ENCODE measurements at regions not wholly inside any gene's neighbourhood (a gene's known extent, or its start where the extent isn't known, plus 50 kb on each side); places are given as distances from the start of the nearest gene placed in this dataset.
"Not testable (repeated sequence)": the region's sequence is repeated elsewhere in the genome, so short reads cannot be mapped to it uniquely, and the experiment has no call there.

DNA sequence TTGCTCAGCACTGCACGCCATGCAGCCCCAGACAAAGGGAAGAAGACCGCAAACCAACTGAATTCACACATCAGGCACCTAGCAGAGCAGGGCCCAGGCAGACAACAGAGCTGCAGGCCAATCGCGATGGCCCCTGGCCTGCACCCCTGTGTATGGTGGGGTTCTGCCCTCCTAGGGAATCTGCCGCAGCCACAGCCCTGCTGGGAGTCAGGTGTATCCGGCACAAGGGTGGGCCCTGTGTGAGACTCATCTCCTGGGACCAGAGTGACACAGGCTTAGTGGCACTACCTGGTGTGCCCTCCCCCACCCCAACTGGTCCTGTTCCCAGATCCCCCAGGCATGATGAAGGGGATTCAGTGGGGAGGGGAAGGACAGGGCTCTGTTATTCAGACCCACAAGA, 122.8 kb downstream of the ATPSCKMT start:
- no peak for DNase-seq

DNA sequence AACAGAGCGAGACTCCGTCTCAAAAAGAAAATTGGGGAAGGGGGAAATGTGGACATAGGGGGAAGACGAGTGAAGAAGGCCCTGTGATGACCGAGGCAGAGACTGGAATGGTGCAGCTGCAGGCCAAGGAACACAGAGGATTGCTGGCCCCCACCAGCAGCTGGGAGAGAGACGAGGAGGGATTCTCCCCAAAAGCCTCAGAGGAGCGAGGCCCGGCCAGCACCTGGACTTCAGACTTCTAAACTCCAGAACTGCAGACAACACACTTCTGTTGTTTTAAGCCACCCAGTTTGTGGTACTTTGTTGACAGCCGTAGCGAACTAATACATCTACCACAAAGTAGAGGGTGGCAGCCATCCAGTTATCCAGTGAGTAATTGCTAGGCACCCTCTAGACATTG, 124.6 kb downstream of the ATPSCKMT start:
- no peak for DNase-seq

DNA sequence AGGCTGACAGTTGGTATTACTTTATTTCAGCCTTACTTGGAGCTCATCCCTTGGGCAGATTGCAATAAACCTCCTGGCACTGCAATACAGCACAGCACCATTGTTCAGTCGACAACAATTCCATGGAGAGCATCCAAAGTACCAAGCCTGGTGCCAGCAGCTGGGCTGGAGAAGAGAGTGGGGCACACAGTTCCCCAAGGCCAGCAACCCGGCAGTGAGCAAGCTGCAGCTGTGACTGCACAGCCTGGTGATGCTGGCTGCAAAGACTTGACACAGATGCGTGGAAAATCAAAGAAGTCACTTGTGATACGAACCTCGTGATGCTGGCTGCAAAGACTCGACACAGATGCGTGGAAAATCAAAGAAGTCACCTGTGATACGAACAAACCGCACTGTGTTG, 125.4 kb downstream of the ATPSCKMT start:
- no peak for DNase-seq

DNA sequence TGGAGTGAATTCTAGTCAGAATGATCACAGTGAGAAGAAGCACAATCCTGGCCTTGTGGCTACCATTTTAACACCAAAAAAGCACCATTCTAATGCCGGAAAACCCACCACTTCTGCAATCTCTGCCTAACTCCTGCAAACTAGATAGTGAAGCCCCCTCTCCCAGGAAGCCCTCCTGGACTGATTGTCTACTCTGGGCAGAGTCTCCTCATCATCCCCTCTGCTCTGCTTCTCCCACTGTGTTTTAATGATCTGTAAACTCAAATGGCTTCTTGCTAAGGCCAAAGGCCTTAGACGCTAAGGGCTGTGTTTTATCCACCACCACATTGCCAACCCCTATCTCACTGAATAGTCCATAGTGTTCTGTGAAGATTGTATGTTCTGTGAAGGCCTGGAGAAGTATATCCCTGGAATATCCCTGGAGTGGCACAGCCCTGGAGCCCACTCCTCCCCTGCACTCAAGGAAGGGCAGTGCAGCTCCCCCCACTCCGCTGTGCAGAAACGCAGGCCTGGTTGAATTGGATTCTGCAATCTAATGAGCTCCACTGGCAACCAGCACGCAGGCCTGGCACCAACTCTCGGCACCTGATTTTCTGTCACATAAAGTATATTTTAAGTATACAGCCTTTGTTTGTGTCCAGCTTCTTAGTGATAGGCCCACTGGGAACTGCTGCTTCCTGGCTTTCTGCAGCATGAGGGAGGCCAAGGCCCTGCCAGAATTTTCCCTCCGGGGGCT, 126.3 kb downstream of the ATPSCKMT start:
- DNase-seq = no peak

DNA sequence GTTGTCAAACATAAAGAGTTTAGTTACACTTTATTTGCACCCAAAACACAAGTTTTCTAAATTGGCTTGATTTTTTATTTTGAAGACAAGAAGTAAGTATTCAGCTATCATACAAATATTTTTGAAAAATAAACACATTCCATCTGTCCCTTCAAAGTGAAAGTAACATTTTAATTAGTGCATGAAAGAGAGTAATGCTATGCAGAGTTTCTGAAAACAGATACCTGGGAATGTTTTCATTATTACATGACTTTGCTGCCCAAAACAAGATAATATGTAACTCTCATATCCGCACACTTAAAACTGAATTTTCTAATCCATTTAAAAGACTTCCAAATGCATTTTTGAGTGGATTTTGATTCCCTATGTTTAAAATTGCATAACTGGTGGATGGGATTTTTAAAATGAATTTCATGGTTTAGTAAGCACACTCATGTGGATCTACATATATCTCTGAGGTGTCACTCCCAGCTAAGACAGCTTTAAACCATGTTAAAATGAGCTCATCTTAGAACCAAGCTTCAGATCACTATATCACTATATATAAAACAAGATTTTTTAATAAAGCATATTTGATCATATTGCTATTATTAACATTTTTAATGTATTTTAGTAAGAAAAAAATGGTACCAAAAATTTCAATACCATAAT, 127.5 kb downstream of the ATPSCKMT start:
- no peak for DNase-seq

DNA sequence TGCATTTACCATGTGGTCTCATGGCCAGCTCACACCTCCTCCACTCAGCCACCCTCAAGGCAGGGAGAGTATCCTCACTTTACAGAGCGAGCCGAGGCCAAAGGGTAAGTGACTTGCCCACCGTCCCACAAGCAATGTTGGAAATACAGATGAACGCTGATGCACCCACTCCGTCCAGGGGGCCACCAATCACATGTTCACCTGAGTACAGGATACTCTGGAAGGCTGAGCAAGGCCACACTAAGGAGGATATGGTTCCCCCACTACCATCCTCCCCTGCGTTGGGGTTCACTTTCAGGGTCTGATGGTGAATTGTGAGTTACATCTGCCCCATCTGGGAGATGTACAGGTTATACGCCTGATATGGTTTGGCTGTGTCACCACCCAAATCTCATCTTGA, 128.8 kb downstream of the ATPSCKMT start:
- no peak for DNase-seq

DNA sequence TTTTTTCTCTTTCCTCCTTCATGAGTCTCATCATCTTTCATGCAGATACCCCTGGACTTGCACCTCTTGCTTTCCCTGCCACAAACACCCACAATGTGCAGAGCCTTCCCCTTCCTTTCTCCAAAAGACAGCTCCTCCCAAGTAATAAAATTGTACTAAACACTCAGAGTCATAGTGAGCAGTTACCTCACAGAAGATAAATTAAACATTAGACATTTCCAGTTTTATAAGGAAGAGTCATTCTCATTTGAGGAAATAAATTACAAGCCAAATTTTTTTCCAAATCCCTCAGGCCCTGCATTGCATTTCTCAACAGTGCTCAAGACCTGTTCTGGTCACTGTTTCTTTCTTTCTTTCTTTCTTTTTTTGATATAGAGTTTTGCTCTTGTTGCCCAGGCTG, 131.5 kb downstream of the ATPSCKMT start:
- DNase-seq = no peak

DNA sequence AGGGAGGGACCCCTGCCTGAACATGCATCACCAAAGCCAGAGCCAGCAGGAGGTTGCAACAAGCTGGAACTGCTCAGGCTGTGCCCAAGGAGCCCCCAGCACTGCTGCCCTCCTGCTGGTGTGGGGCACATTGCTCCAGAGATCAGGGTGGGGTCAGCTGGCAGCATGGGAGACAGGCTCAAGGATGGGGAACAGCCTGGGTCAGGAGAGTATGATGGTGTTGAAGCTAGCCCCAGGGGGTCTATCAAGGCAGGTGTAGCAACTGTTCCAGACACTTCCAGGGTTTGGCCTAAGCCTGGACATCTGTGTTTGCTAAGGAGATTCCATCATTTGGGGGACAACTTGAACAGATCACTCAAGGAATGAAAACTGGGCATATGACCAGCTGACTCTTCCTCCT, 133.1 kb downstream of the ATPSCKMT start:
- no peak for DNase-seq

DNA sequence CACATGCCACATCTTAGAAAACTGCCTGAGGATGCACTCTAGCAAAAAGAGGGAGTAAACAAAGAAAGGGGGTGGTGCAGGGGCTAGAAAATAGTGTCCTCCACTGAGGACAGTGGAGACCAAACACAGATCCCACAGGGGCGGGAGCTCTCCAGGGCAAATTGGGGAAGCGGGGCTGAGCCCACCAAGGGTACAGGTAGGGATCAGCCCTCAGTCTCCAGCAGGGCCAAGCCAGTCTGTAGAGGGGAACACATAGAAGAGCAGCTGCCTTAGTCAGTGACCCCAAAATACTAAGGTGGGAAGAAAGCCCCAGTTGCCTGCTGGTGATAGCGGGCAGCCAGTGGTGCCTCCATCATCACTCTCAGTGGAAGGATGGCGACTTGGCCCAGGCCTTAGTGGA, 134.0 kb downstream of the ATPSCKMT start:
- DNase-seq = no peak

DNA sequence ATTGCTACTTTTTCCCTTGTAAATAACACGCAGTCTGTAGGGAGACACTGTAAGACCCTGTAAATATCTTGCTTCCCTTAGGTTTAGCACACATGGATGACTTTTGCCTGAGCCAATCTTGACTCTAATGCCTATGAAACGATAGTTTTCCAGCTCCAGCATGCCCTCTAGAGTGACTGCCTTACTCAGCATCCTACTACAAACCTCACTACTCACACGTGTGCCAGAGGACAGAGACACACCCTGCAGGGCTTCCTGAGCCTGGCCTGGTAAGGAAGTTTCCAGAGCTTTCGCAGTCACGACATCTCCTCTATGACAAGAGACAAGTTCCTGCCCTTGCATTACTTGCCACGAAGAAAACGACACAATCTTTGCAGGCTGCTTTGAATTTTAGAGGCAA, 138.1 kb downstream of the ATPSCKMT start:
- peak; percentile 8 for DNase-seq

DNA sequence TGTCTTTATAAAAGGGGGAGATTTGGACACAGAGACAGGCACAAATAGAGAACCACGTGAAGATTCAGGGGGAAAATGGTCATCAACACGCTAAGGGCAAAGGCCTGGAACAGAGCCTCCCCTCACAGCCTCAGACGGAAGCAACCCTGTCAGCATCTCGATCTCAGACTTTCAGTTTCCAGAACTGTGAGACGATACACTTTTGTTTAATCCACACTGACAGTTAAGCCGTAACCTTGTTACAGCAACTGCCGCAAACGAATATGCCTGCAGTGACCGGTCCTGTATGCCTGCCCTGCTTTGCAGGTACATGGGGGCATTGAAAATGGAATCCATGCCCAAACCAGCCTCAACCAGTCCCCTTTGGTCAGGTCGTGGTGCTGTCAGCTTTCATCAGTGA, 139.5 kb downstream of the ATPSCKMT start:
- no peak for DNase-seq

DNA sequence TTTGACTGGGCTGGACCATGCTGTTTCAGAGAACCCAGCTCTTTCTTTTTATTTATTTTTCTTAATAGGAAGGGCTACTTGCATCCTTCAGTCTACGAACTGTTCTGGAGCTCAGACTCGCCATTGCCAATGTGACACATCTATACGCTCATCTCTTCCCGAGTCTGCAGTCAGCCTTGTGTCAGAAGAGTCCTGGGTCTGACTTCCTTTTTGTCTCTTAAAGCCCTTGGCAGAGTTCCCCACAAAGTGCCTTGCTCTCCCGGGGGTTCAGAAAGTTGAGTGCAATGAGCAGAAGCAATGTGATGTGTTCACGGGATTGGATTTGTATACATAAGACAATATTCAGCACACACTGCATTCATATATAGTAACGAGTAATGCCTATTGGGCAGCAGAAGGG, 140.4 kb downstream of the ATPSCKMT start:
- no peak for DNase-seq

DNA sequence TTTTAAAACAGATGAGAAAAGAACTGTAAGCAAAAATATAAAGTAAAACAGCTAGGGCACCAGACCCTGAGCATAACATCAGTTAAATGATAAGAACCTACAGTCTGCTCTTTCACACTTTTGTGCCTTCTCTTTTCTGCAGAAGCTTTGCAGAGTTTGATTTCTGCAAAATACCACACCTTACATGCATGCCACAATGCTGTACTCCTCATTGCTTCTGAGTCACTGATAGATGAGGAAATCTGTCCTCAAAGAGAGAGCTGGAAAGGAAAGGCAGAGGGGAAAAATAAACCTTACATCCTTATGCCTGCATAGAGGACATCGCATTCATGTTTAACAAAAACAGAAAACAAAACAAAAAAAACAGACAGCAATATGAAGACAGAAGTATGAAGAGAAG, 142.9 kb downstream of the ATPSCKMT start:
- no peak for DNase-seq

DNA sequence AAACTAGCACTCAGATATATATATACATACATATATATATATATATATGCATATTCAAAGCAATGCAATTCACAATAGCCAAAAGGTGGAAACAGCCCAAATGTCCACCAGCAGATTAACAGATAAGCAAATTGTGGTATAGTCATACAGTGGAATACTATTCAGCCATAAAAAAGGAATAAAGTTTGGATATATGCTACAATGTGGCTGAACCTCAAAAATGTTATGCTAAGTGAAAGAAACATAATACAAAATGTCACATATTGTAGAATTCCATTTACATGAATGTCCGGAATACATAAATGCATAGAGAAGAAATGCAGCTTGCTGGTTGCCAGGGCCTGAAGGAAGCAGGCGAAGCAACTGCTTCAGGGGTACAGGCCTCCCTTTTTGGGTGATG, 143.4 kb downstream of the ATPSCKMT start:
- no peak for DNase-seq

DNA sequence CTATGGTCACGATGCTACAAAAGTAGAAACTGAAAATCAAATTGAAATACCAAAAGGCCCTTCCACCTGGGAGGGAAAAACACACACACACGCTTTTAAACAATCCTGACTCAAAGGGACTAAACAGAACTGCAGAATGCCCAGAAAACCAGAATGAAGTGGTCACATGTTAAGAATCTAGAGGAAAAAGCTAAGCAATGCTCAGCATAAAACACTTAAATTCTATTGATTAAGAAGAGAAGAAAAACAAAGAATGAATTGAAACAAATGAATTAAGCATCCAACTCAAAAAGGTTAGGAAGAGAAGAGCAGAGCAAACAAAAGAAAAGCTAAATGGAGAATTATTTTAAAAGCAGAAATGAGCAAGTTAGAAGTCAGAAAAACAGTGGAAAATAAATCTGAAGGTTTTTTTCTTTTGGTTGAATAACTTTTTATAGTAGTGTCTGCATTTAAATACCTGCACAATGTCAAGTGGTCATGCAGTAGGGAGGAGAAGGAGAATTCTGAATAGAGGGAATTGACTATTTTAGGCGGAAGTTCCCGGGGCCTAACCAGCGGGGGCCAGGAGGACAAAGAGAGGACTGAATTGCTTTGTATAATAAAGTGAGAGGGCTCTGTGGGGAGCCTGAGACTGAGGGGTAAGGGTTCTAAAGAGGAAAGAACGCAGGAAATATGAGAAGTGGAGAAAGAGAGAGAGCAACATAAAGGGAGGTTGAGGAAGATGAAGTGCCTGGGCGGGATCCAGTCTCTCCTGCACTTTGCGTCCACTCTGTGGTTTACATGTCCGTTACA, 146.8 kb downstream of the ATPSCKMT start:
- DNase-seq = no peak

DNA sequence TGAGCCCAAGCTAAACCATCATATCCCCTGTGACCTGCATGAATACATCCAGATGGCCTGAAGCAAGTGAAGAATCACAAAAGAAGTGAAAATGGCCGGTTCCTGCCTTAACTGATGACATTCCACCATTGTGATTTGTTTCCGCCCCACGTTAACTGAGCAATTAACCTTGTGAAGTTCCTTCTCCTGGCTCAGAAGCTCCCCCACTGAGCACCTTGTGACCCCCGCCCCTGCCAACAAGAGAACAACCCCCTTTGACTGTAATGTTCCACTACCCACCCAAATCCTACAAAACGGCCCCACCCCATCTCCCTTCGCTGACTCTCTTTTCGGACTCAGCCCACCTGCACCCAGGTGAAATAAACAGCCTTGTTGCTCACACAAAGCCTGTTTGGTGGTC, 147.5 kb downstream of the ATPSCKMT start:
- DNase-seq = not testable (repeated sequence)

DNA sequence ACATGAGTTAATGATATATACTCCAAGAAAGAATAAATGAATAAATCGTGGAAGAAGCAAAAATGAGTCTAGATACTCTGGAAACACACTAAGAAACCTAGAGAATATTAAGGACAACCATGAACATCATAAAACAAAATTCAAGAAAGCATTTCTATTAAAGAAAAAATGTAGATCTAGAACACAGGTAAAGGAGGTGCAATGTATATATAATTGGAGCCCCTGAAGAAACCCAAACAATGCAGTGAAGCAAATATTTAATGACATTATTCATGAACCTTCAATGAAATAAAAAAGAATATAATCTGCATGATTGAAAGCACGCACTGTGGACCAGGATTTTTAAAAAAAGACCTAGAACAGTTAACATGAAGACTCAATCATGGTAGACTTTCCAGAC, 150.1 kb downstream of the ATPSCKMT start:
- no peak for DNase-seq

DNA sequence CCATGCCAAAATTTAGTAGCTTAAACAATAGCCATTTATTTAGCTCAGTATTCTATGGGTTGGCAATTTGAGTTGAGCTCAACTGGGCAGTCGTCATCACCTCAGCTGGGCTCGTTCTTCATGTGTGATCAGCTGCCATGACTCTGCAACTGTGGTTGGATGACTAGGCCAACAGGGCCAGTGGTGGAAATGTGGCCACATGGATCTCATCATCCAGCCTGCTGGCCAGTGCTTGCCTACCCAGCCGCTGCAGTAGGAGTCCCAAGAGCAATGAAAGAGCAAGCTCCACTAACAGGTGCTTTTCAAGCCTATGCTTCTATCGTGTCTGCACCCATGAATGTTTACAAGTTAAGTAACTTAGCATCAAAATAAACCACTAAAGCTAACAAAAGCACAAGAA, 158.0 kb downstream of the ATPSCKMT start:
- no peak for DNase-seq

DNA sequence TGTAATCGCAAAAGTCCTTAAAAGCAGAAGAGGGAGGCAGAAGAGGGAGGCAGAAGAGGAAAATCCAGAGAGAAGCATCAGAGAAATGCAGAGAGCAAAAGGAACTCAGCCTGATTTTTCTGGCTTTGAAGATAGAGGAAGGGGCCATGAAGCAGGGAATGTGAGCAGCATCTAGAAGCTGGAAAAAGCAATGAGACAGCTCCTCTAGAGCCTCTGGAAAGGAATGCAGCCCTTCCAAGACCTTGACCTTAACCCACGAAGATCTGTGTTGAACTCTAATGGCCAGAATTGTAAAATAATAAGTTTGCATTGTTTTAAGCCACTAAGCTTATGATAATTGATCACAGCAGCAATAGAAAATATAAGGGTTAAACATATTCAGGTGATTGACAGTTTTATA, 159.6 kb downstream of the ATPSCKMT start:
- no peak for DNase-seq

DNA sequence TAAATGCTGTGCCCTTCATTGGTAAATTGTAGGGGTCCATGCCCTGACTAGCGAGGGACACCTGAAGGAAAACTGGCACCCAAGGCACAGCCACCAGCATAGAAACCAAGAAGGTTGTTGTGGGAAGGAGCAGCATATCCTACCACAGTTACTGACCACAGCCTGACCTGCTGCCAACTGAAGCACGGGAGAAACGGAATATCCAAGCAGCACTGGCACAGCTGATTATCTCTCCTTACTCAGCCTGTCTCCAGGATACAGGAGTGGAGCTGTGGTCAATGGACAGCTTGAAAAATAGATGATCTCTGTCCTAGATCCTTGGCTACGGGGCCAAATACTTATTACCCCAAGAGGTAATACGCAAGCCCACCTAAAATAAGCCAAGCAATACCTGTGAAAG, 164.5 kb downstream of the ATPSCKMT start:
- no peak for DNase-seq

DNA sequence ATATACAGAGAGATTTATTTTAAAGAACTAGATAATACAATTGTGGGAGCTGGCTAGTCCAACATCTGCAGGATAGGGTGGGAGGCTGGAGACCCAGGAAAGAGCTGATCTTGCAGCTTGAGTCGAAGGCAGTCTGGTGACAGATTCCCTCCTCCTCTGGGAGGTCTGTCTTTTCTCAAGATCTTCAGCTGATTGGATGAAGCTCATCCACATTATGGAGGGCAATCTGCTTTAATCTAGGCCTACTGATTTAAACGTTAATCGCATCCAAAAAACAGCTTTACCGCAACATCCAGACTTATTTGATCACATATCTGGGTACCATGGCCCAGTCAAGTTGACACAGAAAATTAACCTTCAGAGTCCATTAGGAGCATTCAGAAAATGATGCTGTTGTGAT, 168.1 kb downstream of the ATPSCKMT start:
- no peak for DNase-seq

DNA sequence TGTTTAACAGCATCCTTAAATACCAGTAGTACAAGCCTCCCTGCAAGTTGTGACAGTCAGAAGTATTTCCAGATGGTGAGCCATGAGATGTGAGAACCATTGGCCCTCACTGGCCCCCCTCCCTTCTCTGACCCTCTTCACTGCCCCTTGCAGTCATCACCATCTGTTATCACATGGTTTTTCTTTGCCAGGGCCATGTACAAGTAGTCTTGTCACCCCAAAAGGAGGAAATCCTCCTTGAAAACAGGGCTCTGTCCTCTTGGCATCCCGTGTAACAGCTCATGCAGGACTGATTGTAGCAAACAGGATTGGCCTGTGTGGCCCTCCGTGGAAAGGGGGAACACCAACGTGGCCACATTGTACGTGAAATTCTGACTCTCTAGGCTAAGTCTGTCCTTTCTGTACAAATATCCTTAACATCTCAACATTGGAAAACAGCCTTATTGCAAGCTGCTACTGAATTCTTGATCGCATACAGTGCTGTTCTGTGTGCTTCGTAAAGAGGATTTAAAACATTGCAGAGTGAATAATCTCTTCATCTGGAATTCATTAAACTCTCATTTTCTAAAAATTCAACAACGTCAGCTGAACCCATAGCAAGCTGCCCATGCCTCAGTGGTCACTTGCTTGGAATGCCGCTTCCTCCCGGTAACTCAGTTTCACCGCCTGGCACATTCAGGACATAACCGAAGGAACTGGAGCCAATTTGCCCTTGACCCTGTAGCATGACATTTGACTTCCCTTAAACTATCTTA, 171.7 kb downstream of the ATPSCKMT start:
- peak; percentile 66 for DNase-seq

Data from skin of body (tissue), 1 donor.